ENCODE measurements at regions not wholly inside any gene's neighbourhood (a gene's known extent, or its start where the extent isn't known, plus 50 kb on each side); places are given as distances from the start of the nearest gene placed in this dataset.

DNA sequence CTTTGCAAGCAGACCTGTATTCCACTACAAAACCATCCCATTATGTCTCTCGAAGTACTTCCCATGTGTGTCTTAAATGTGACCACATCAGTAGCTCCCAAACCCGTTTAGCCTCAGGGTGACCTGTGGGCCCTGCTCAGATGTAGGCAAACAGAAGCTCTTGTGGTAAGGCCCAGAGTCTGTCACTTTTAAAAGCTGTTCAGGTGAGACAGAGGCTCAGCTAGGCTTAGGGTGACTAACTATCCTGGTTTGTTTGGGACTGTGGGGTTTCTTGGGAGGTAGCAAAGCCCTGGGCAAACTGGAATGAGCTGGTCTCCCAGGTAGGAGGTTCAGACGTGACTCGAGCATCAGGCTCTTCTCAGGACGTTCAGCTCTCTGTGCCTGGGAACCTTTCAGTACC is 64.5 kb upstream of the VASH1 start:
- TF ChIP-seq, protein P1, sequence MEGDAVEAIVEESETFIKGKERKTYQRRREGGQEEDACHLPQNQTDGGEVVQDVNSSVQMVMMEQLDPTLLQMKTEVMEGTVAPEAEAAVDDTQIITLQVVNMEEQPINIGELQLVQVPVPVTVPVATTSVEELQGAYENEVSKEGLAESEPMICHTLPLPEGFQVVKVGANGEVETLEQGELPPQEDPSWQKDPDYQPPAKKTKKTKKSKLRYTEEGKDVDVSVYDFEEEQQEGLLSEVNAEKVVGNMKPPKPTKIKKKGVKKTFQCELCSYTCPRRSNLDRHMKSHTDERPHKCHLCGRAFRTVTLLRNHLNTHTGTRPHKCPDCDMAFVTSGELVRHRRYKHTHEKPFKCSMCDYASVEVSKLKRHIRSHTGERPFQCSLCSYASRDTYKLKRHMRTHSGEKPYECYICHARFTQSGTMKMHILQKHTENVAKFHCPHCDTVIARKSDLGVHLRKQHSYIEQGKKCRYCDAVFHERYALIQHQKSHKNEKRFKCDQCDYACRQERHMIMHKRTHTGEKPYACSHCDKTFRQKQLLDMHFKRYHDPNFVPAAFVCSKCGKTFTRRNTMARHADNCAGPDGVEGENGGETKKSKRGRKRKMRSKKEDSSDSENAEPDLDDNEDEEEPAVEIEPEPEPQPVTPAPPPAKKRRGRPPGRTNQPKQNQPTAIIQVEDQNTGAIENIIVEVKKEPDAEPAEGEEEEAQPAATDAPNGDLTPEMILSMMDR (conservative IDR thresholded peaks at IDR 0.05; ENCODE audit: low read depth, low read length): no peak
- TF ChIP-seq EZH2 (IDR thresholded peaks at IDR 0.05; ENCODE audit: borderline replicate concordance, low read depth, low read length, poor library complexity, severe bottlenecking): no peak
- CTCF ChIA-PET: no interaction called here
- Histone ChIP-seq H3K27me3 (replicated peaks; ENCODE audit: insufficient read depth, low read depth, low read length, poor library complexity) (no peaks in the 10 kb centered on the region), H3K4me1 (ENCODE audit: insufficient read depth, low read length, poor library complexity, severe bottlenecking) (no peaks in the 10 kb centered on the region), H3K4me3 (ENCODE audit: low read depth, low read length, poor library complexity, severe bottlenecking) (no peak overlapping the region), H3K27ac (ENCODE audit: low read depth, low read length, poor library complexity, severe bottlenecking) (no peak overlapping the region), H3K36me3 (ENCODE audit: insufficient read depth, low read length, poor library complexity, severe bottlenecking) (no peaks in the 10 kb centered on the region), H3K9me3 (ENCODE audit: low read depth, low read length, poor library complexity, severe bottlenecking) (no peaks in the 10 kb centered on the region)
- intact Hi-C loops (cut with micrococcal nuclease; ENCODE audit: unreplicated experiment): no loop called here
- POLR2A ChIA-PET (ENCODE audit: low non-redundant PET): no interaction called here
- BruUV-seq (replicated peaks): no TSS peak
- DNase-seq (ENCODE audit: low spot score): no peak

DNA sequence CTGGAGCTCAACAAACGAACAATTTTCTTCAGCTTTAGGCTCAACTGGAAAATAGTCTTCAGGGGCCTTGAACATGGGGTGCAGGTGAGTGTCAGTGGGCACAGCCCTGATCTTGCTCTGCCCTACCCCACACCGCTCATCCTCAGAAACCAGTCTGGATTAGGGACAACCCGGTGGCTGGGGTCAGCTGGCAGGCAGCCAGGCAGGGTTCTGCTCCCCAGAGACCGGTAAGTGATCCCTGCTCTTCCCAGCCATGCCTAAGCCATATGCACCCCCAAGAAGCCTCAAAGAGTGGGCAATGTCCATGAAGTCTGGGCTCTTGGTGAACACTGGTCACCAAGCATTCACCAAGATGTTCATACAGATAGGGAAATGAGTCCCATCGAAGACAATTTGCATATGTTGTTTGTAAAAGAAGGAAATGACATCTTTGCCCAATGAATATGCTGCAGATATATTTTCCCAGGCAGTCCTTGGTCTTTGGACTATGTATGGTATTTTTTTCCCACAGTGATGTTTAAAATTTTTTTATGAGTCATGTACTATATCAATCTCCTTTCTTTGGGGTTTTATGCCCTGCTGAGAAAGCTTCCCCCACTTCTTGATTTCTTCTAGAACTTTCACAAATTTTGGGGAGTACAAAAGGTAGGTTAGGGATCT is 63.9 kb upstream of the VASH1 start:
- ChIA-PET CTCF (no interaction called here), POLR2A (ENCODE audit: low non-redundant PET) (no interaction called here)
- H3K9me3 ChIP-seq (ENCODE audit: low read depth, low read length, poor library complexity, severe bottlenecking): no peaks in the 10 kb centered on the region
- H3K4me3 ChIP-seq (ENCODE audit: low read depth, low read length, poor library complexity, severe bottlenecking): no peak overlapping the region
- BruUV-seq (replicated peaks): no TSS peak
- H3K27me3 ChIP-seq (replicated peaks; ENCODE audit: insufficient read depth, low read depth, low read length, poor library complexity): no peaks in the 10 kb centered on the region
- no peaks in the 10 kb centered on the region for H3K4me1 ChIP-seq (ENCODE audit: insufficient read depth, low read length, poor library complexity, severe bottlenecking)
- H3K27ac ChIP-seq (ENCODE audit: low read depth, low read length, poor library complexity, severe bottlenecking): no peak overlapping the region
- TF ChIP-seq, protein P1 (conservative IDR thresholded peaks at IDR 0.05; ENCODE audit: low read depth, low read length): no peak
- TF ChIP-seq EZH2 (IDR thresholded peaks at IDR 0.05; ENCODE audit: borderline replicate concordance, low read depth, low read length, poor library complexity, severe bottlenecking): no peak
- DNase-seq (ENCODE audit: low spot score): no peak
- intact Hi-C loops (cut with micrococcal nuclease; ENCODE audit: unreplicated experiment): no loop called here
- H3K36me3 ChIP-seq (ENCODE audit: insufficient read depth, low read length, poor library complexity, severe bottlenecking): no peaks in the 10 kb centered on the region

DNA sequence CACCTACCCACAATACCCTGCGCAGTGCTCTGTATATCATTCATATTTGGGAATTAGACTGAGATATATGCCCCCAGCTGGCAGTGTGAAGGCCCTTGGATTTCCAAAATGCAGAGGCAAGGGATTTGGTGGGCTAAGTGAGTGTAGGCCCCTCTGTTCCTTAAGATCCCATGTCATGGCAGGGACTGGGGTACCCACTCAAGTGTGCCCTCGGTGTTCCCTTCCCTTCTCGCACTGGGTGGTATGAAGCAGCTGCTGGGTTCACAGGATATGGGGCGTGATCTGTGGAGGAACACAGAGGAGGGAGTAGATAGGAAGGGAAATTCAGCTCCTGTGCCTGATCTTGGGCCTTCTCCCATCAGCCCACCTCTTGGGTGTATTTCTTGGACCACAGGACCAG is 63.1 kb upstream of the VASH1 start:
- Histone ChIP-seq H3K36me3 (ENCODE audit: insufficient read depth, low read length, poor library complexity, severe bottlenecking) (no peaks in the 10 kb centered on the region), H3K27ac (ENCODE audit: low read depth, low read length, poor library complexity, severe bottlenecking) (no peak overlapping the region), H3K9me3 (ENCODE audit: low read depth, low read length, poor library complexity, severe bottlenecking) (no peaks in the 10 kb centered on the region), H3K27me3 (replicated peaks; ENCODE audit: insufficient read depth, low read depth, low read length, poor library complexity) (no peaks in the 10 kb centered on the region), H3K4me1 (ENCODE audit: insufficient read depth, low read length, poor library complexity, severe bottlenecking) (no peaks in the 10 kb centered on the region), H3K4me3 (ENCODE audit: low read depth, low read length, poor library complexity, severe bottlenecking) (no peak overlapping the region)
- ChIA-PET CTCF (no interaction called here), POLR2A (ENCODE audit: low non-redundant PET) (no interaction called here)
- TF ChIP-seq, protein P1 (conservative IDR thresholded peaks at IDR 0.05; ENCODE audit: low read depth, low read length): no peak
- no peak for TF ChIP-seq EZH2 (IDR thresholded peaks at IDR 0.05; ENCODE audit: borderline replicate concordance, low read depth, low read length, poor library complexity, severe bottlenecking)
- intact Hi-C loops (cut with micrococcal nuclease; ENCODE audit: unreplicated experiment): no loop called here
- BruUV-seq (replicated peaks): no TSS peak
- DNase-seq (ENCODE audit: low spot score): no peak
